ENCODE measurements at regions not wholly inside any gene's neighbourhood (a gene's known extent, or its start where the extent isn't known, plus 50 kb on each side); places are given as distances from the start of the nearest gene placed in this dataset.

DNA sequence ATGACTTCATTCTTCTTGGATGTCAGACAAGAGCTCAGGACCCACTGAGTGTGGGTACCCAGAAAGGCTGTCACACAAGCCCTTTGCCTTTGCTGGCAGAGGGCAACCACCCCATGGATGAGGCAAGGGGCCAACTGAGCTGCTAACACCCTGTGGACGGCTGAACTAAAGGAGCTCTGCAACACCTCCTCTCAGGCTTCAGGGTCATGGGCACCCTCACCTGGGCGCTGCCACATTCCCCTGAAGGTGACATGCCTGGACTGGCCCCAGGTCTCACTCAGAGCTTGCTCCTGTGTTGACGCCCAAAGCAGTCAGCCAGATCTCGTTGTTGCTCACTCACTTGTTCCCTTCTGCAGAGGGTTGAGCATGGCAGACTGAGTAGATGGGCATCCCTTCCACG lies 336.8 kb upstream of the TMEM132C start:
- no peaks in the 10 kb centered on the region for H3K27me3 ChIP-seq (replicated peaks; ENCODE audit: control insufficient read depth, insufficient read depth, low read length)
- H3K36me3 ChIP-seq (ENCODE audit: control insufficient read depth, insufficient read depth, low read length): no peaks in the 10 kb centered on the region
- DNase-seq (ENCODE audit: extremely low read depth, insufficient read length): no peak
- H3K4me3 ChIP-seq (replicated peaks; ENCODE audit: low read depth, low read length): no peak overlapping the region
- no peak for TF ChIP-seq CTCF (IDR thresholded peaks at IDR 0.05; ENCODE audit: insufficient read depth, low read length, poor library complexity, severe bottlenecking)

- no peaks in the 10 kb centered on the region for H3K36me3 ChIP-seq (ENCODE audit: control insufficient read depth, insufficient read depth, low read length)
- H3K27me3 ChIP-seq (replicated peaks; ENCODE audit: control insufficient read depth, insufficient read depth, low read length): no peaks in the 10 kb centered on the region
- no peak for TF ChIP-seq CTCF (IDR thresholded peaks at IDR 0.05; ENCODE audit: insufficient read depth, low read length, poor library complexity, severe bottlenecking)
- H3K4me3 ChIP-seq (replicated peaks; ENCODE audit: low read depth, low read length): no peak overlapping the region
- no peak for DNase-seq (ENCODE audit: extremely low read depth, insufficient read length)
These were observed 332.6 kb upstream of the TMEM132C start for GRCh38 chr12:127934409-127934808.

DNA sequence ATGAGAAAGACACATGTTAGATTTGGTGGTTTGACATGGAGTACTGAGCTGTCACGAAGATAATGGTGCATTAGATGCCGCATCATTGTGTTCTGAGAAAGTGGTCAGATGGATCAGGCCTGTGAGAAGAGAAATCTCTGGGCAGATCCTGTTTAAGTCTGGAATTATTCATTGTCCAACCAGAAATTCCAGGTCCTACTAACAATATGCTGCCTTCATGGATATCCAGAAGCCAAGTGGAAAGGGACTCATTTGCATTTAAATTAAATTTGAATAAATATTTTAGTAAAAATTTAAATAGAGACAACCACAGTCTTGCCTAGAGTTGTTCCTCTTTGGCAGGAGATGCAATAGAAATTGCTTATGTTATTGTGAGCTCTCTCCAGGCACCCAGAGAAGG lies 330.5 kb upstream of the TMEM132C start:
- no peak overlapping the region for H3K4me3 ChIP-seq (replicated peaks; ENCODE audit: low read depth, low read length)
- no peaks in the 10 kb centered on the region for H3K27me3 ChIP-seq (replicated peaks; ENCODE audit: control insufficient read depth, insufficient read depth, low read length)
- no peak for TF ChIP-seq CTCF (IDR thresholded peaks at IDR 0.05; ENCODE audit: insufficient read depth, low read length, poor library complexity, severe bottlenecking)
- H3K36me3 ChIP-seq (ENCODE audit: control insufficient read depth, insufficient read depth, low read length): no peaks in the 10 kb centered on the region
- no peak for DNase-seq (ENCODE audit: extremely low read depth, insufficient read length)

- TF ChIP-seq CTCF (IDR thresholded peaks at IDR 0.05; ENCODE audit: insufficient read depth, low read length, poor library complexity, severe bottlenecking): no peak
- no peak for DNase-seq (ENCODE audit: extremely low read depth, insufficient read length)
These were observed 325.6 kb upstream of the TMEM132C start for GRCh38 chr12:127941332-127941731.

GRCh38 chr12:127942981-127943380 lies 324.0 kb upstream of the TMEM132C start:
- TF ChIP-seq CTCF (IDR thresholded peaks at IDR 0.05; ENCODE audit: insufficient read depth, low read length, poor library complexity, severe bottlenecking): no peak
- H3K4me3 ChIP-seq (replicated peaks; ENCODE audit: low read depth, low read length): no peak overlapping the region
- no peaks in the 10 kb centered on the region for H3K27me3 ChIP-seq (replicated peaks; ENCODE audit: control insufficient read depth, insufficient read depth, low read length)
- DNase-seq (ENCODE audit: extremely low read depth, insufficient read length): no peak
- no peaks in the 10 kb centered on the region for H3K36me3 ChIP-seq (ENCODE audit: control insufficient read depth, insufficient read depth, low read length)

More at GRCh38 chr12:127941332-127941731, 325.6 kb upstream of the TMEM132C start:
- Histone ChIP-seq H3K4me3 (replicated peaks; ENCODE audit: low read depth, low read length) (no peak overlapping the region), H3K36me3 (ENCODE audit: control insufficient read depth, insufficient read depth, low read length) (no peaks in the 10 kb centered on the region), H3K27me3 (replicated peaks; ENCODE audit: control insufficient read depth, insufficient read depth, low read length) (no peaks in the 10 kb centered on the region)

Data from GM06990 (cell line).